ENCODE measurements at regions not wholly inside any gene's neighbourhood (a gene's known extent, or its start where the extent isn't known, plus 50 kb on each side); places are given as distances from the start of the nearest gene placed in this dataset.

- BruUV-seq (replicated peaks), result no TSS peak
- H3K9me2 ChIP-seq (ENCODE audit: insufficient read depth), result no peaks in the 10 kb centered on the region
- H3K79me2 ChIP-seq (ENCODE audit: low read depth), result no peaks in the 10 kb centered on the region
- no peak overlapping the region for H2AFZ ChIP-seq
- intact Hi-C loops (cut with micrococcal nuclease; ENCODE audit: unreplicated experiment), result no loop called here
- peaks cover 19% of the 10 kb centered on the region; the same call in 1 of the 2 replicates for H3K27me3 ChIP-seq (ENCODE audit: insufficient read depth, low read depth)
- no peak overlapping the region for H3K4me2 ChIP-seq
- POLR2A ChIA-PET (ENCODE audit: unreplicated experiment), result no interaction called here
- H3F3A ChIP-seq (ENCODE audit: insufficient read depth, low read depth), result no peaks in the 10 kb centered on the region
- no peak for TF ChIP-seq EZH2 (IDR thresholded peaks at IDR 0.05; ENCODE audit: low read depth)
- no peak for TF ChIP-seq CTCF (conservative IDR thresholded peaks at IDR 0.05)
- no peak overlapping the region for H3K4me3 ChIP-seq
- H3K9me3 ChIP-seq (ENCODE audit: insufficient read depth, low read depth), result peaks cover 2% of the 10 kb centered on the region; the same call in 1 of the 2 replicates
- no peaks in the 10 kb centered on the region for H4K20me1 ChIP-seq (ENCODE audit: insufficient read depth)
- CTCF ChIA-PET, result no interaction called here
- no peak overlapping the region for H3K27ac ChIP-seq
- no peak for DNase-seq
- no peaks in the 10 kb centered on the region for H3K36me3 ChIP-seq (ENCODE audit: low read depth)
- no peaks in the 10 kb centered on the region for H3K4me1 ChIP-seq (replicated peaks; ENCODE audit: insufficient read depth)
These were observed 50.4 kb upstream of the ARHGEF7 start for GRCh38 chr13:111064661-111065060.

GRCh38 chr13:111062966-111063365 is 52.1 kb upstream of the ARHGEF7 start:
- POLR2A ChIA-PET (ENCODE audit: unreplicated experiment), result no interaction called here
- intact Hi-C loops (cut with micrococcal nuclease; ENCODE audit: unreplicated experiment), result no loop called here

GRCh38 chr13:111062305-111062704 is 52.8 kb upstream of the ARHGEF7 start:
- Histone ChIP-seq H3K27ac (no peak overlapping the region), H3F3A (ENCODE audit: insufficient read depth, low read depth) (no peaks in the 10 kb centered on the region), H3K36me3 (ENCODE audit: low read depth) (no peaks in the 10 kb centered on the region), H3K4me1 (replicated peaks; ENCODE audit: insufficient read depth) (no peaks in the 10 kb centered on the region), H3K4me2 (no peak overlapping the region), H4K20me1 (ENCODE audit: insufficient read depth) (no peaks in the 10 kb centered on the region), H3K9me2 (ENCODE audit: insufficient read depth) (no peaks in the 10 kb centered on the region), H3K9me3 (ENCODE audit: insufficient read depth, low read depth) (peaks cover 3% of the 10 kb centered on the region; the same call in 1 of the 2 replicates), H3K79me2 (ENCODE audit: low read depth) (no peaks in the 10 kb centered on the region), H3K27me3 (ENCODE audit: insufficient read depth, low read depth) (0 out of 2 replicates have a peak, but pooled peaks cover 3% of the 10 kb centered on the region), H2AFZ (no peak overlapping the region), H3K4me3 (no peak overlapping the region)
- TF ChIP-seq EZH2 (IDR thresholded peaks at IDR 0.05; ENCODE audit: low read depth), result no peak
- TF ChIP-seq CTCF (conservative IDR thresholded peaks at IDR 0.05), result no peak
- CTCF ChIA-PET, result no interaction called here
- POLR2A ChIA-PET (ENCODE audit: unreplicated experiment), result no interaction called here
- no peak for DNase-seq
- no TSS peak for BruUV-seq (replicated peaks)
- intact Hi-C loops (cut with micrococcal nuclease; ENCODE audit: unreplicated experiment), result no loop called here

More at GRCh38 chr13:111062966-111063365, 52.1 kb upstream of the ARHGEF7 start:
- H3K4me2 ChIP-seq, result no peak overlapping the region
- CTCF ChIA-PET, result no interaction called here
- H3K27me3 ChIP-seq (ENCODE audit: insufficient read depth, low read depth), result 0 out of 2 replicates have a peak, but pooled peaks cover 3% of the 10 kb centered on the region
- DNase-seq, result no peak
- no peak overlapping the region for H3K27ac ChIP-seq
- H3K4me1 ChIP-seq (replicated peaks; ENCODE audit: insufficient read depth), result no peaks in the 10 kb centered on the region
- no TSS peak for BruUV-seq (replicated peaks)
- H3K36me3 ChIP-seq (ENCODE audit: low read depth), result no peaks in the 10 kb centered on the region
- no peaks in the 10 kb centered on the region for H3K79me2 ChIP-seq (ENCODE audit: low read depth)
- H2AFZ ChIP-seq, result no peak overlapping the region
- no peaks in the 10 kb centered on the region for H3F3A ChIP-seq (ENCODE audit: insufficient read depth, low read depth)
- no peak overlapping the region for H3K4me3 ChIP-seq
- H4K20me1 ChIP-seq (ENCODE audit: insufficient read depth), result no peaks in the 10 kb centered on the region
- TF ChIP-seq EZH2 (IDR thresholded peaks at IDR 0.05; ENCODE audit: low read depth) (no peak), CTCF (conservative IDR thresholded peaks at IDR 0.05) (no peak)
- no peaks in the 10 kb centered on the region for H3K9me2 ChIP-seq (ENCODE audit: insufficient read depth)
- H3K9me3 ChIP-seq (ENCODE audit: insufficient read depth, low read depth), result peaks cover 3% of the 10 kb centered on the region; the same call in 1 of the 2 replicates
